ENCODE measurements at regions not wholly inside any gene's neighbourhood (a gene's known extent, or its start where the extent isn't known, plus 50 kb on each side); places are given as distances from the start of the nearest gene placed in this dataset.

DNA sequence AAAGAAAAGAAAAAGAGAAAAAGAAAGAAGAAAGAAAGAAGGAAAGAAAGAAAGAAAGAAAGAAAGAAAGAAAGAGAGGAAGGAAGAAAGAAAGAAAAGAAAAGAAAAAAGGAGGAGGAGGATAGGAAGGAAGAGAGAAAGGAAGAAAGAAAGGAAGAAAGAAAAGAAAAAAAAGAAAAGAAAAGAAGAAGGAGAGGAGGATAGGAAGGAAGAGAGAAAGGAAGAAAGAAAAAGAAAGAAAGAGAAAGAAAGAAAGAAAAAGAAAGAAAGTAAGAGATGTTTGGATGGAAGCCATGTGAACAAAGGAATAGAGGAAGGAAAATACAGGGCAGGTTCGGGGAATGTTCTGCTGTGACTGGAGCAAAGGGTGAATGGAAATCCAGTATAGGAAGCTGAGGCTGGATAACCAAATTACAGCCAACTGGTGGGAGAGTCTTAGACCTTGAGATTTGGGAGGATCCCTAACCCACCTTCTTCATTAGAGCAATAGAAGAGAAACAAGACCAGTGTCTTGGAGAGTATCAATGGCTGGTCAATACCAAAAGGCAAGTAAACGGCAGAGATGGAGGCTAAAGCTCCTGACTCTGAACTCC is 94.9 kb downstream of the RASSF10 start:
- Histone ChIP-seq H2BK5ac (ENCODE audit: low read depth, low read length, poor library complexity, severe bottlenecking) (no peak overlapping the region), H3K4me1 (ENCODE audit: control insufficient read depth, insufficient read depth, low read length) (no peaks in the 10 kb centered on the region), H2BK120ac (ENCODE audit: low read depth, low read length) (no peak overlapping the region), H4K20me1 (ENCODE audit: insufficient read depth, low read length) (no peaks in the 10 kb centered on the region), H3K56ac (ENCODE audit: extremely low read depth, insufficient read depth, low read length) (no peak overlapping the region), H3K4me2 (ENCODE audit: low read depth, low read length) (no peak overlapping the region), H4K8ac (ENCODE audit: low read depth in 2 of 2, low read length in 2 of 2) (no peak overlapping the region), H2AK9ac (replicated peaks; ENCODE audit: low read depth, low read length, poor library complexity) (no peak overlapping the region), H2AFZ (replicated peaks; ENCODE audit: low read length, poor library complexity) (no peak overlapping the region), H4K5ac (ENCODE audit: low read depth, low read length) (no peak overlapping the region), H3K9me3 (ENCODE audit: control insufficient read depth, insufficient read depth, low read length) (no peaks in the 10 kb centered on the region), H3K23ac (ENCODE audit: low read depth, low read length) (no peak overlapping the region), H2BK20ac (ENCODE audit: low read depth, low read length) (no peak overlapping the region), H3K4ac (ENCODE audit: low read depth, low read length) (no peak overlapping the region), H2BK15ac (ENCODE audit: low read depth, low read length) (no peak overlapping the region), H3K18ac (ENCODE audit: low read depth, low read length) (no peak overlapping the region), H3K36me3 (ENCODE audit: control insufficient read depth, insufficient read depth, low read length) (no peaks in the 10 kb centered on the region), H2AK5ac (ENCODE audit: low read depth, low read length) (no peak overlapping the region), H3K9me1 (ENCODE audit: insufficient read depth, low read length) (no peaks in the 10 kb centered on the region), H3K79me1 (ENCODE audit: low read depth in 1 of 2, low read length in 2 of 2) (no peaks in the 10 kb centered on the region), H3K27me3 (ENCODE audit: control insufficient read depth, insufficient read depth, low read length) (peaks cover 44% of the 10 kb centered on the region), H3K4me3 (ENCODE audit: insufficient read depth, low read depth, low read length) (no peak overlapping the region), H3K27ac (ENCODE audit: insufficient read depth, low read length) (no peak overlapping the region), H4K91ac (ENCODE audit: insufficient read depth, low read depth, low read length) (no peak overlapping the region), H3K14ac (replicated peaks; ENCODE audit: low read depth, low read length) (no peak overlapping the region), H3K9ac (ENCODE audit: low read depth, low read length) (no peak overlapping the region)
- no TSS peak for BruUV-seq (replicated peaks)
- in situ Hi-C loops (cut with MboI; ENCODE audit: low sequenced_read_pairs): no loop called here
- dilution Hi-C loops (cut with HindIII; ENCODE audit: low sequenced_read_pairs, unreplicated experiment): no loop called here
- ATAC-seq (ENCODE audit: low read depth) (no peak), DNase-seq (no peak)
- ChIA-PET POLR2A (ENCODE audit: unreplicated experiment) (no interaction called here), CTCF (interaction anchor here (1.0 kb wide), 1 partner anchor 12 kb away, joined by 3 read pairs; no protein-coding TSS in a partner anchor)
- TF ChIP-seq CEBPB (IDR thresholded peaks at IDR 0.05; ENCODE audit: low read depth, low read length) (no peak), BHLHE40 (IDR thresholded peaks at IDR 0.05; ENCODE audit: low read depth, low read length) (no peak), SMC3 (IDR thresholded peaks at IDR 0.05; ENCODE audit: low read depth, low read length) (no peak), USF2 (IDR thresholded peaks at IDR 0.05; ENCODE audit: low read depth, low read length) (no peak), CTCF (conservative IDR thresholded peaks at IDR 0.05; ENCODE audit: low read depth, low read length) (no peak), MAFK (IDR thresholded peaks at IDR 0.05; ENCODE audit: low read depth, low read length) (no peak), CHD1 (IDR thresholded peaks at IDR 0.05; ENCODE audit: low read depth, low read length) (no peak), RAD21 (IDR thresholded peaks at IDR 0.05; ENCODE audit: low read length) (no peak), ELK1 (IDR thresholded peaks at IDR 0.05; ENCODE audit: borderline replicate concordance, low read depth, low read length) (no peak), MXI1 (IDR thresholded peaks at IDR 0.05; ENCODE audit: borderline replicate concordance, low read depth, low read length) (no peak), RFX5 (IDR thresholded peaks at IDR 0.05; ENCODE audit: low read depth, low read length) (no peak), POLR2A (IDR thresholded peaks at IDR 0.05; ENCODE audit: low read depth, low read length) (no peak), RCOR1 (IDR thresholded peaks at IDR 0.05; ENCODE audit: insufficient replicate concordance, low read length) (no peak), NFE2L2 (IDR thresholded peaks at IDR 0.05; ENCODE audit: low read depth, low read length) (no peak), MAZ (IDR thresholded peaks at IDR 0.05; ENCODE audit: borderline replicate concordance, low read depth, low read length) (no peak), FOS (IDR thresholded peaks at IDR 0.05; ENCODE audit: low read depth, low read length) (no peak)
- no CpG with 5 or more reads among the region's 2 CpGs for WGBS, 2 experiments (ENCODE audit: extremely low coverage in 2 of 2, insufficient read length in 1 of 2)
- intact Hi-C loops (cut with micrococcal nuclease): no loop called here

Data from IMR-90 (cell line).